ENCODE measurements at regions not wholly inside any gene's neighbourhood (a gene's known extent, or its start where the extent isn't known, plus 50 kb on each side); places are given as distances from the start of the nearest gene placed in this dataset.

- H4K20me1 ChIP-seq (ENCODE audit: insufficient read depth, low read length): no peaks in the 10 kb centered on the region
- no peaks in the 10 kb centered on the region for H3K27me3 ChIP-seq (ENCODE audit: low read depth, low read length)
- no peaks in the 10 kb centered on the region for H3K36me3 ChIP-seq (replicated peaks; ENCODE audit: low read depth, low read length)
- no peak overlapping the region for H3K9ac ChIP-seq (ENCODE audit: low read length)
- no peak overlapping the region for H2AFZ ChIP-seq (ENCODE audit: low read depth, low read length)
- H3K27ac ChIP-seq (ENCODE audit: low read length): no peak overlapping the region
- no peak overlapping the region for H3K4me2 ChIP-seq (ENCODE audit: low read length)
- H3K4me3 ChIP-seq (ENCODE audit: low read length): no peak overlapping the region
- H3K9me3 ChIP-seq (ENCODE audit: insufficient read depth, low read length): no peaks in the 10 kb centered on the region
- no peak for TF ChIP-seq EZH2phosphoT487 (IDR thresholded peaks at IDR 0.05; ENCODE audit: low read depth)
- H3K4me1 ChIP-seq (ENCODE audit: low read length): no peaks in the 10 kb centered on the region
- no peaks in the 10 kb centered on the region for H3K79me2 ChIP-seq (ENCODE audit: low read length)
Measured at GRCh38 chr4:127071443-127071842, 561.3 kb upstream of the INTU start.

DNA sequence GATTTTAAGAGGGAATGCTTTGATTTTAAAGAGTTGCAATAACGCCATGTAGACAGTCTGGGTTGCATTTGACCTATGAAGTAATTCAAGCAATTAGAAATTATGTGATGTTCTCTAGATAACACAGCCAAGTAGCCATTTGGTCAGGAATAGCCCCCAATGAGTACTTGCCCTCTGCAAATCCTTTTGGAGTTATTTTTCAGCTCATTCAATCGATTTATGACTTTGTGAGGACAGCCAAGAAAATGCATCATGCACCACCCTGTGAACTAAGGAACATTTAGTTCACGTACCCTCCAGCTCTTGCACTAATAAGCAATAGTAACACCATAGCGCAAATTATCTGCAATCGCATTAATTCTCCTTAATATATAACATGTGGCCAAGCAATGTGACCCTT lies 552.6 kb upstream of the INTU start:
- no peak for TF ChIP-seq EZH2phosphoT487 (IDR thresholded peaks at IDR 0.05; ENCODE audit: low read depth)
- TF ChIP-seq, protein P1, sequence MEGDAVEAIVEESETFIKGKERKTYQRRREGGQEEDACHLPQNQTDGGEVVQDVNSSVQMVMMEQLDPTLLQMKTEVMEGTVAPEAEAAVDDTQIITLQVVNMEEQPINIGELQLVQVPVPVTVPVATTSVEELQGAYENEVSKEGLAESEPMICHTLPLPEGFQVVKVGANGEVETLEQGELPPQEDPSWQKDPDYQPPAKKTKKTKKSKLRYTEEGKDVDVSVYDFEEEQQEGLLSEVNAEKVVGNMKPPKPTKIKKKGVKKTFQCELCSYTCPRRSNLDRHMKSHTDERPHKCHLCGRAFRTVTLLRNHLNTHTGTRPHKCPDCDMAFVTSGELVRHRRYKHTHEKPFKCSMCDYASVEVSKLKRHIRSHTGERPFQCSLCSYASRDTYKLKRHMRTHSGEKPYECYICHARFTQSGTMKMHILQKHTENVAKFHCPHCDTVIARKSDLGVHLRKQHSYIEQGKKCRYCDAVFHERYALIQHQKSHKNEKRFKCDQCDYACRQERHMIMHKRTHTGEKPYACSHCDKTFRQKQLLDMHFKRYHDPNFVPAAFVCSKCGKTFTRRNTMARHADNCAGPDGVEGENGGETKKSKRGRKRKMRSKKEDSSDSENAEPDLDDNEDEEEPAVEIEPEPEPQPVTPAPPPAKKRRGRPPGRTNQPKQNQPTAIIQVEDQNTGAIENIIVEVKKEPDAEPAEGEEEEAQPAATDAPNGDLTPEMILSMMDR (IDR thresholded peaks at IDR 0.05; ENCODE audit: low read depth, low read length): no peak
- Histone ChIP-seq H2AFZ (ENCODE audit: low read depth, low read length) (no peak overlapping the region), H3K4me1 (ENCODE audit: low read length) (no peaks in the 10 kb centered on the region), H3K36me3 (replicated peaks; ENCODE audit: low read depth, low read length) (no peaks in the 10 kb centered on the region), H3K9me3 (ENCODE audit: insufficient read depth, low read length) (no peaks in the 10 kb centered on the region), H3K27ac (ENCODE audit: low read length) (no peak overlapping the region), H3K4me3 (ENCODE audit: low read length) (no peak overlapping the region), H3K79me2 (ENCODE audit: low read length) (no peaks in the 10 kb centered on the region), H3K27me3 (ENCODE audit: low read depth, low read length) (no peaks in the 10 kb centered on the region), H3K9ac (ENCODE audit: low read length) (no peak overlapping the region), H3K4me2 (ENCODE audit: low read length) (no peak overlapping the region), H4K20me1 (ENCODE audit: insufficient read depth, low read length) (no peaks in the 10 kb centered on the region)

DNA sequence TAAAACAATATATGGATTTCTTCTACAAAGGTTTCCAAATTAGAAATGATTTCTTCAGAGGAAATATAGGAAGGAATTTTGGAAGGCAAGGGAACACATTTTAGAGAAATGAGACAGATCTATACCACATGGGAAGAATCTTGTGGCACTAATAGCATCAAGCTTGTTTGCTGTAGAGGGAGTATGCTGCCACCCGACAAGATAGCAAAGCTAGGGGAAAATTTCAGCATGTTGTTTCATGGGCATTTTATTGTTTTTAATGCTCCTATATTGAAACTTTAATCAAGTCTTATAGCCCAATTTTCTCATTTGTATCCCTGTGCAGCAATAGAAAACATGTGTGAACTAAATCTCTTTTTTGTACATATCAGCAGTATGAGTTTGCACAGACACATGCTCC lies 551.7 kb upstream of the INTU start:
- H3K36me3 ChIP-seq (replicated peaks; ENCODE audit: low read depth, low read length): no peaks in the 10 kb centered on the region
- H3K27me3 ChIP-seq (ENCODE audit: low read depth, low read length): no peaks in the 10 kb centered on the region
- no peaks in the 10 kb centered on the region for H4K20me1 ChIP-seq (ENCODE audit: insufficient read depth, low read length)
- no peaks in the 10 kb centered on the region for H3K79me2 ChIP-seq (ENCODE audit: low read length)
- no peak overlapping the region for H3K27ac ChIP-seq (ENCODE audit: low read length)
- H3K9me3 ChIP-seq (ENCODE audit: insufficient read depth, low read length): no peaks in the 10 kb centered on the region
- H2AFZ ChIP-seq (ENCODE audit: low read depth, low read length): no peak overlapping the region
- H3K9ac ChIP-seq (ENCODE audit: low read length): no peak overlapping the region
- no peak overlapping the region for H3K4me2 ChIP-seq (ENCODE audit: low read length)
- H3K4me1 ChIP-seq (ENCODE audit: low read length): no peaks in the 10 kb centered on the region
- H3K4me3 ChIP-seq (ENCODE audit: low read length): no peak overlapping the region
- TF ChIP-seq, protein P1 (IDR thresholded peaks at IDR 0.05; ENCODE audit: low read depth, low read length): no peak
- no peak for TF ChIP-seq EZH2phosphoT487 (IDR thresholded peaks at IDR 0.05; ENCODE audit: low read depth)

DNA sequence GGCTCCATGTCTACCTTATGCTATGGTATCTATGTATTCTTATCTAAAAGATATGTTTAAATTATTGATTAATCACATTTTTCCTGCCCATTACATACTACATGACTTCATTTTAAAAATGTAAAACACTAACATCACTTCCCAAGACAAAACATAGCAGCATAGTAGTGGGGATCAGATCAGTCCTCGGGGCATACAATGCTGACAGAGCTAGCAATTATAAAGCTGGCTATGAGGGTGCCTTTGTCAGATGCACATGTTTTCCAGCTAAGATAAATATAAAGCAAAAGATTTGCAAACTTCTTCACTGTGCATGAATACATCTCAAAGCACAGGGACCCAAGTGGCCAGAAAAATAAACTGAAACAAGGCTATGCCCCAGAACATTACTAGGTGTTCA lies 549.8 kb upstream of the INTU start:
- Histone ChIP-seq H3K79me2 (ENCODE audit: low read length) (no peaks in the 10 kb centered on the region), H3K4me1 (ENCODE audit: low read length) (no peaks in the 10 kb centered on the region), H4K20me1 (ENCODE audit: insufficient read depth, low read length) (no peaks in the 10 kb centered on the region), H3K4me3 (ENCODE audit: low read length) (no peak overlapping the region), H3K9ac (ENCODE audit: low read length) (no peak overlapping the region), H3K27ac (ENCODE audit: low read length) (no peak overlapping the region), H3K36me3 (replicated peaks; ENCODE audit: low read depth, low read length) (no peaks in the 10 kb centered on the region), H2AFZ (ENCODE audit: low read depth, low read length) (no peak overlapping the region), H3K9me3 (ENCODE audit: insufficient read depth, low read length) (no peaks in the 10 kb centered on the region), H3K4me2 (ENCODE audit: low read length) (no peak overlapping the region), H3K27me3 (ENCODE audit: low read depth, low read length) (no peaks in the 10 kb centered on the region)
- TF ChIP-seq EZH2phosphoT487 (IDR thresholded peaks at IDR 0.05; ENCODE audit: low read depth): no peak
- TF ChIP-seq, protein P1 (IDR thresholded peaks at IDR 0.05; ENCODE audit: low read depth, low read length): no peak

GRCh38 chr4:127084666-127085065 lies 548.1 kb upstream of the INTU start:
- Histone ChIP-seq H3K4me3 (ENCODE audit: low read length) (no peak overlapping the region), H3K27me3 (ENCODE audit: low read depth, low read length) (no peaks in the 10 kb centered on the region)
- TF ChIP-seq EZH2phosphoT487 (IDR thresholded peaks at IDR 0.05; ENCODE audit: low read depth): no peak
- TF ChIP-seq, protein P1 (IDR thresholded peaks at IDR 0.05; ENCODE audit: low read depth, low read length): no peak

More at GRCh38 chr4:127084666-127085065, 548.1 kb upstream of the INTU start:
- Histone ChIP-seq H3K4me1 (ENCODE audit: low read length) (no peaks in the 10 kb centered on the region), H3K9me3 (ENCODE audit: insufficient read depth, low read length) (no peaks in the 10 kb centered on the region), H3K9ac (ENCODE audit: low read length) (no peak overlapping the region), H3K79me2 (ENCODE audit: low read length) (no peaks in the 10 kb centered on the region), H4K20me1 (ENCODE audit: insufficient read depth, low read length) (no peaks in the 10 kb centered on the region), H2AFZ (ENCODE audit: low read depth, low read length) (no peak overlapping the region), H3K4me2 (ENCODE audit: low read length) (no peak overlapping the region), H3K36me3 (replicated peaks; ENCODE audit: low read depth, low read length) (no peaks in the 10 kb centered on the region), H3K27ac (ENCODE audit: low read length) (no peak overlapping the region)
